ENCODE measurements at regions not wholly inside any gene's neighbourhood (a gene's known extent, or its start where the extent isn't known, plus 50 kb on each side); places are given as distances from the start of the nearest gene placed in this dataset.
"Not testable (repeated sequence)": the region's sequence is repeated elsewhere in the genome, so short reads cannot be mapped to it uniquely, and the experiment has no call there.

GRCh38 chr4:19026281-19026680, 1004.7 kb upstream of the LCORL start:
- DNase-seq = no peak
- no peaks in the 10 kb centered on the region for H3K27me3 ChIP-seq
- no peak for ATAC-seq
- WGBS, 4 donors = 30 to 49% (median 35%) methylated on average over 1 of the region's 1 CpG
- TF ChIP-seq CTCF (IDR thresholded peaks at IDR 0.05) = no peak
- no peak for TF ChIP-seq POLR2A (IDR thresholded peaks at IDR 0.05)
- no peak overlapping the region for H3K4me3 ChIP-seq
- no peaks in the 10 kb centered on the region for H3K4me1 ChIP-seq
- no peaks in the 10 kb centered on the region for H3K9me3 ChIP-seq
- intact Hi-C loops (cut with DNase I) = no loop called here
- no peaks in the 10 kb centered on the region for H3K36me3 ChIP-seq
- H3K27ac ChIP-seq = no peak overlapping the region

- Histone ChIP-seq H3K4me3 (no peak overlapping the region), H3K27me3 (no peaks in the 10 kb centered on the region), H3K9me3 (no peaks in the 10 kb centered on the region), H3K27ac (no peak overlapping the region), H3K36me3 (no peaks in the 10 kb centered on the region), H3K4me1 (no peaks in the 10 kb centered on the region)
- WGBS, 4 donors = 46 to 69% (median 61%) methylated on average over 2 of the region's 2 CpGs
- DNase-seq (no peak), ATAC-seq (no peak)
- intact Hi-C loops (cut with DNase I) = no loop called here
- TF ChIP-seq POLR2A (IDR thresholded peaks at IDR 0.05) = no peak
- TF ChIP-seq CTCF (IDR thresholded peaks at IDR 0.05) = no peak
These were observed 1003.5 kb upstream of the LCORL start for GRCh38 chr4:19025031-19025430.

DNA sequence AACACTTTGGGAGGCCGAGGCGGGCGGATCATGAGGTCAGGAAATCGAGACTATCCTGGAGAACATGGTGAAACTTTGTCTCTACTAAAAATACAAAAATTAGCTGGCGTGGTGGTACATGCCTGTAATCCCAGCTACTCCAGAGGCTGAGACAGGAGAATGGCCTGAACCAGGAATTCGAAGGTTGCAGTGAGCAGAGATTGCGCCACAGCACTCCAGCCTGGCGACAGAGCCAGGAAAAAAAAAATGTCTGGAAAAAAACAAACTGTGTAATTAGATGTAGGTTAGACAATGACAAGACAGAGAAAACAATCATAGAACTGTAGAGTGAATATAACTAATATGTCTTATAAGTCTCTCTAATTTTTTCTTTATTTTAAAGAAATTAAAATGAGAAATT, 1002.5 kb upstream of the LCORL start:
- Histone ChIP-seq H3K4me1 (no peaks in the 10 kb centered on the region), H3K9me3 (no peaks in the 10 kb centered on the region), H3K27ac (no peak overlapping the region), H3K4me3 (no peak overlapping the region), H3K36me3 (no peaks in the 10 kb centered on the region), H3K27me3 (no peaks in the 10 kb centered on the region)
- intact Hi-C loops (cut with DNase I) = no loop called here
- TF ChIP-seq CTCF (IDR thresholded peaks at IDR 0.05) = no peak
- no peak for TF ChIP-seq POLR2A (IDR thresholded peaks at IDR 0.05)
- no peak for DNase-seq
- 89 to 95% (median 93%) methylated on average over 8 of the region's 8 CpGs for WGBS, 4 donors
- no peak for ATAC-seq

DNA sequence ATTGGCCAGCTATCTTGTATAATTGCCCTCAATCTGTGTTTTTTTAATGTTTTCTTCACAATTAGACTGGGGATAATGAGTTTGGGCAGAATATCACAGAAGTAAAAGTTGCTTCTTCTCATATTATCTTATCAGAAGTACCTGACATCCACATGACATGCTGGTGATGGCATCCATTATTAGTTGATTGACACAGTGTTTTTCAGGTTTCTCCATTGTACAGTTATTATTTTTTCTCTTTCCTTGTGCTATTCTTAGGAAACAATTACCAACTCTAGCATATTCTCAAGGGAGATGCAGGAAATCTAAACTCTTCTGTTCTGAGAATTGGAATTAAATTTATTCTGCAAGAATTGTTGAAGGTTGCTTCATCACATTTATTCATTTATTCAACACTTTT, 1000.1 kb upstream of the LCORL start:
- no peaks in the 10 kb centered on the region for H3K4me1 ChIP-seq
- no peaks in the 10 kb centered on the region for H3K27me3 ChIP-seq
- no peak for DNase-seq
- no peak for ATAC-seq
- no peak overlapping the region for H3K4me3 ChIP-seq
- intact Hi-C loops (cut with DNase I) = no loop called here
- TF ChIP-seq CTCF (IDR thresholded peaks at IDR 0.05) (no peak), POLR2A (IDR thresholded peaks at IDR 0.05) (no peak)
- H3K36me3 ChIP-seq = no peaks in the 10 kb centered on the region
- no peaks in the 10 kb centered on the region for H3K9me3 ChIP-seq
- H3K27ac ChIP-seq = no peak overlapping the region

DNA sequence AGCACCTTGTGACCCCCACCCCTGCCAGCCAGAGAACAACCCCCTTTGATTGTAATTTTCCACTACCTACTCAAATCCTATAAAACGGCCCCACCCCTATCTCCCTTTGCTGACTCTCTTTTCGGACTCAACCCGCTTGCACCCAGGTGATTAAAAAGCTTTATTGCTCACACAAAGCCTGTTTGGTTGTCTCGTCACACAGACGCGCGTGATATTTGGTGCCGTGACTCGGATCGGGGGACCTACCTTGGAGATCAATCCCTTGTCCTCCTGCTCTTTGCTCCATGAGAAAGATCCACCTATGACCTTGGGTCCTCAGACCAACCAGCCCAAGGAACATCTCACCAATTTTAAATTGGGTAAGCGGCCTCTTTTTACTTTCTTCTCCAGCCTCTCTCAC, 995.0 kb upstream of the LCORL start:
- ATAC-seq; H3K4me3 ChIP-seq; H3K9me3 ChIP-seq; H3K36me3 ChIP-seq; DNase-seq; H3K4me1 ChIP-seq; H3K27me3 ChIP-seq; H3K27ac ChIP-seq; intact Hi-C loops (cut with DNase I): not testable (repeated sequence)
- WGBS, 4 donors = 92 to 94% (median 93%) methylated on average over 11 of the region's 11 CpGs

Data from heart left ventricle (tissue), 16 donors.